Germinal center (tissue), 1 donor: ENCODE measurements at regions not wholly inside any gene's neighbourhood (a gene's known extent, or its start where the extent isn't known, plus 50 kb on each side); places are given as distances from the start of the nearest gene placed in this dataset.
"Not testable (repeated sequence)": the region's sequence is repeated elsewhere in the genome, so short reads cannot be mapped to it uniquely, and the experiment has no call there.

Experiments
- DNase-seq: peaks from one replicate; pipeline ENCODE4 v3.0.0; 2012; ENCODE audit warnings: mixed read lengths, low spot score

DNA sequence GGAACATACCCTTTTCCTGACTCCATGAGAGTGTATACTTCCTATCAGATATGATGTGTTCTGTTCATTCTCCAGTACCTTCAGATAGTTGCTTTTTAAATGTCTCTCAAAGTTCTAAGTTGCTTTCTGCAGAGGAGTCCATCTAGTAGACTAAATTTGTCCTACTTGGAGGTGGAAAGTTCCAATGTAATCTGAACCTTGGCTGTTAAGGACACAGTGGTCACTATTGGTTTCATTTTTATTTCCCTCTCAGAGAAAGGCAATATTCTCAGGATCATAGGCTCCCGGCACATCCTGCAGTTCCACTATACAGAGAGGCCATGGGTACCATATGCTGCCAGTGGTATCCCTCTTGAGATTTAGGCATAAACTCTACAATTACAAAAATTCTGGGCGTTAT, 634.6 kb downstream of the LRRC70 start:
- no peak for DNase-seq

DNA sequence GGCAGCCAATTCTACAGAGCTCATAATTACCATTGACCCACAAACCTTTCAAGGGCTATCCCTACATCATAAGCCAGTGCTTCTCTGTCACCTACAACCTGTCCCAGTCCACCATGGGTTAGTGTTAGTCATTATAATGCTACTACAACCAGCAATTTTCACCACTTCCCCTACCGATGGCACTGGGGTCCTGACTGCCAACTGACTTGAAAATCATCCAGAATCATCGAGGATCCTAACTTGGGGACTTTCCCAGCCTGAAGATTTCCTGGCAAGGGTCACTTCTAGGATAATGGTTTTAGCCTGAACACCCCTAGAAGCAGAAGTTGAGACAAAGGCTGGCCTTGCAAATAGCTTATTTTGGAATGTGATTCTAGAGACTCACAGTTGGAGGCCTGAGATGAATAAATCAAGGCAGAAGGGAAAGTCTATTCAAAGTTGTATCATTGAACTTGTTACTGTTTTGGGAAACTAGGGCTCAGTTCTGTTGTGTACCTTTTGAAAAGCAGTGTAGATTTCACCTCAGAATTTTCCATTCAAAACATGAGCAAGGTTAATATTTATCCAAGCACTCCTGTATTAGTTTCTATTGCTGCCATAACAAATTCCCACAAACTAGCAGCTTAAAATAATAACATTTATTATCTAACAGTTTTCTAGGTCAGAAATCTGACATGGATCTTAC, 633.0 kb downstream of the LRRC70 start:
- no peak for DNase-seq

- DNase-seq = no peak
Observed at GRCh38 chr5:63205976-63206375, 627.4 kb downstream of the LRRC70 start.

DNA sequence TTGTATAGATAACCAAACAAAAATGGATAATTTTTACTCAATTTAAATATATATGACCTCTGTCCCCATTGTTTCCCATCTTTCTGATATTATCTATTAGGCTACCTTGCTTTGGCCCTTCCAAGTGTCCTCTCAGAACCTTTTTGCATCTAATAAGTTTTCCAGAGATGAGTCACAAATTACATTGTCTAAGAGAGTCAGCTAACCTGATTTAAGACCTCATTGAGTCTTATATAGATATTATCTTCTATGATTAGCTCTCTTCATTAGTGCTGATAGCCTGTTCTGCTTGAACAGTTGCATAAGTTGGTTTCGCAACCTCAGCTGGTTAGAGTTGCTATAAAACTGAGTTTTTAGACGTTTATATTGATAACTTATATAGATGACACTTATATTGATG, 623.1 kb downstream of the LRRC70 start:
- DNase-seq = no peak

DNA sequence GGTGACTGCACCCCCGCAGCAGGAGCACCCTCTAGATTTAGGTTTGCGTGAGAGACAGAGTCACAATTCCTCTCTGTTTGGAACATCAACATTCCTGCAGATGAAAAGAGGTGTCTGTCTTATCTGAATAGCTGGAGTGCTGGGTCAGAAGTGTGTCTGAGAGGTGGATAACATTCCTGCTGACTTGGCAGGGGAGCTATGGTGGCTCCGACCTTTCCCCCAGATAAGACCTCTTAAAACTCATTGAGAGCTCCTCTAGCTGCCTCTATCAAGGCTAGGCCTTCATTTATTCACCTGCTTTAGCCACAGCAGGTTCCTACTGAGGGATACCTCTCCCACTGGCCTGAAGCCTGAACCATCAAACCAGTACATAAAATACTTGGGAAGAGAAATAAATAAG, 615.5 kb downstream of the LRRC70 start:
- DNase-seq = no peak

DNA sequence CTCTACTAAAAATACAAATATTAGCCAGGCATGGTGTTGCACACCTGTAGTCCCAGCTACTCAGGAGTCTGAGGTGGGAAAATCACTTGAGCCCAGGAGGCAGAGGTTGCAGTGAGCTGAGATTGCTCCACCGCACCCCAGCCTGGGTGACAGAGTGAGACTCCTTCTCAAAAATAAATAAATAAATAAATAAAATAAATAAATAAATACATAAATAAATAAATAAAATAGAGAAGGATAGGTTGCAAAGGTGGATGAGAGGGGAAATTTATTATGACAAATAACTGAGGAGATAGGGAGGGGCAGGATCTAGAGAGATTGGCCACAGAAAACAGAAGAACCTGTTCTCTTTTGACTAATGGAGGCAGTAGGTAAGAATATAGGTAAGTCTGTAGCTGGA, 601.6 kb downstream of the LRRC70 start:
- DNase-seq = not testable (repeated sequence)

DNA sequence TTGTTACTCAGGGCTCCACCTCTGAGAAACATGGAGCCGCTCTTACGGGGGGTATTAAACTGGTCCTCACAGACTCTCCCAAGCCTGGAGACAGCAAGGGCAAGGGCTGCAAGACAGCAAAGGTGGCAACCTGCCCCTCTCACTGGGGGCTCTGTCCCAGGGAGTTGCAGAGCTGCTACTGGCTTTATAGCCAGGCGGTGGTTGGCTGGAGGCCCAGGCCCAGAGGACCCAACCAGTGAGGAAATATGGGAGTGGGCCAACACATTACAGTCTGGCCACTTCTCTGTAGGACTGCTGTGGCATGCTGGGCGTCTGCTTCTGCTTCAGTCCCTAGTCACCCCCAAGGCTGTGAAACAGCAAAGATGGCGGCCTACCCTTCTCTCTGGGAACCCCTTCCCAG, 597.2 kb downstream of the LRRC70 start:
- DNase-seq = no peak

DNA sequence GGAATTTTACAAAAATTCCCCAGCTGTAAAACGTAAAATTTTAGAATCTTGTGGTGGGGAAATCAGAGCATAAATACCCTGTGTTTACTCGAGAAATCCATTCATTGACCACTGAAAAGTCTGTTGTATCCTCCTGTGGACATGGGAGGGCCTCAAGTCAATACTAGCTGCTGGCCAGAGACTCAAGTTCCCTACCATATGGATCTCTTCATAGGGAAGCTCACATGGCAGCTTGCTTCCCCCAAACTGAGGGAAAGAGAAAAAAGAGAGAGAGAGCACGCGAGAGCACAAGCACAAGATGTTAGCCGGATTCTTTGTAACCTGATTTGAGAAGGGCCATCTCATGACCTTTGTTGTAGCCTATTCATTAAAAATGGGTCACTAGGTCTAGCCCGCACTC, 591.9 kb downstream of the LRRC70 start:
- no peak for DNase-seq

DNA sequence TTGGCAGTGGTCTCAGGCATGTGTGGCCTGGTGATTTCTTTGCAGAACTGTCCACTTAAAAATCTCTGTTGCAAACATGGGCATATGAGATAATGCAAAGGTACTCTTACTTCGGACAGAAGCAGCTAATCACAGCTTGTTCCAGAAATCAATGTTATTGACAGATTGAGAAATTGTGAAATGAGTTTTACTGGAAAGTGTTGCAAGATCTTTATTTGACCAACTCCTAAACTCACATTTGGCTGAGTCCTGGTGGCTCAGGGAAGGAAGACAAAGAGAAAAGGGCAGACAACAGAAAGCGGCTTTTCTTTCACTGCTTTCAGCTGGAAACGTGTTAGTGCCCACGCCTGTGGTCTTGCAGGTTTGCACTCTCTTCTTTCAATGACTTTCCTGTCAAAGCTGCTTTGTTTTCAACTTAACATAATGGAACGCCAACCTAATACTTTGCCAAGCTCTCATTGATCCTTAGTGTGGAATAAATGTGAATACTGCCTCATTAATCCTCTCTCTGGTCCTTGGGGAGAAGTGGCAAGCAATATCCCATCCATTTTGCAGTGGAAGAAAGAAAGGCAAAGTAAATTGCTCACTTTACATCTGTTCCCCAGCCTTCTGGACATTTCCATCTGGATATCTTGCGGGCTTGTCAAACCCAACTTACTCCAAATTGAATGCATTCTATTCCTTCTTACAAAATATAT, 586.4 kb downstream of the LRRC70 start:
- no peak for DNase-seq

GRCh38 chr5:63164339-63164738, 585.7 kb downstream of the LRRC70 start:
- DNase-seq = no peak

- no peak for DNase-seq
Observed at GRCh38 chr5:63155310-63155631, 576.7 kb downstream of the LRRC70 start.

- DNase-seq = no peak
Observed at GRCh38 chr5:63154476-63155309, 576.1 kb downstream of the LRRC70 start.

- no peak for DNase-seq
Observed at GRCh38 chr5:63152871-63153270, 574.3 kb downstream of the LRRC70 start.

DNA sequence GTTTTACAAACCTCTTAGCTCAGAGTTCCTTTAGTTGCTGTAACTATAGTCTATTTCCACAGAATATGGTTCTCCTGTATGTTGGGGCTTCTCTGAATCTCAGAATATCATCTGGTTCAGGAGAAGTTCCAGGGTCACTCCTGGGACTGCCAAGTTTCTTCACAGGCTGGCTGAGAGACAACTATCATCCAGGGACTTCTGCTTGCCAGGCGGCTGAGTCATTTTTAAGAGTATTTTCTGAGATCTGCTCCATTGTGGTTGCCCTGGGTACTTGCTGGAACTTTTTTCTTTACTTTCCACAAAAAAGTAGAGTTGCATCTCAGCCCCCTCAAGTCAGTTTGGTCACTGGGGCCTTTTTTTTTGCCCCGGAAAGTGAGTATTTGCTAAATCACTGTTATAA, 566.5 kb downstream of the LRRC70 start:
- DNase-seq = no peak

GRCh38 chr5:63141591-63141990, 563.0 kb downstream of the LRRC70 start:
- no peak for DNase-seq

GRCh38 chr5:63135291-63135690, 556.7 kb downstream of the LRRC70 start:
- DNase-seq = no peak

DNA sequence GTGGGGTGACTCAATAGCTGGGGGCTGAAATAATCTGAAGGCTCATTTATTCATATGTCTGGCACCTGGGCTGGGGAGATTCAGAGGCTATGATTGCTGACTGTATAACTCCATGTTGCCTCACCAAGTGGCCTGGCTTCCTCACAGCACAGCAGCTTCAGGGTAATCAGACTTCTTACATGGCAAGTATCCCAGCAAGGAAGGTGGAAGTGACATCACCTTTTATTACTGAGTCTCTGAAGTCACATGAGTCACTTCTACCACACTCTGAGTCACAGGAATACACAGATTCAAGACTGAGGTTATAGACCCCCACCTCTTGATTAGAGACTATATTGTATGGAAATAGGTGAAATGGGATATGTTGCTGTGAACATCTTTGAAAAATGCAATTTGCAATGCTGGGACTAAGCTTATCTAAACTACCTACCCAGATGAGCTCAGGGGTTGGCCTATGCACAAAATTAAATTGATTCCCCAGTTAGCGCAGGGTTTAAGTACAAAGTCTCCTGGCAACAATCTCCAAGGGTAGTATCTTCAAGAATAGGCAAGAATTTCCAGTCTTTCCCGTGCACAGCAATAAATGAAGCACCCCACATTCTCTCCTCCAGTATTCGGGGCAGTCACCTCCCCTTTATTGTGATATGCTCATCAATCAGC, 553.1 kb downstream of the LRRC70 start:
- no peak for DNase-seq

GRCh38 chr5:63128761-63129160, 550.1 kb downstream of the LRRC70 start:
- DNase-seq = no peak

GRCh38 chr5:63128018-63128417, 549.4 kb downstream of the LRRC70 start:
- DNase-seq = no peak

DNA sequence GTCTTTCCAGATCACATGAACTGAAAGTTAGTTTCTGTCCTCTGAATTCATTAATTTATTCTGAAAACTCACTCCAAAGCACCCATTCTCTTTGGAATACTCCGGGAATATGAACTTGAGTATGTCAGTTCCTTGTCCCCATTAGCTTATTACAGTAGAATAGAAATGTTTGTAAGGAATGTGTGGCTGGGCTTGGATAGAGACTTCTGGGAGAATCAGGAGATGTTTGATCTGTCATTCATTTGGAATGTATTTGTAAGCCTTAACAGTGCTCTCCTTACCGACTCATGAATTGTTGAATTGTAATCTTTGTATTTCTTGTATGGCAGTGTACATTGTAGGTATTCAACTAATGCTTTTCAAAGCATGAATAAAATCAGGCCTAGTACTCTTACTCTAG, 548.4 kb downstream of the LRRC70 start:
- DNase-seq = no peak

GRCh38 chr5:63125862-63126261, 547.2 kb downstream of the LRRC70 start:
- DNase-seq = no peak

GRCh38 chr5:63125392-63125791, 546.8 kb downstream of the LRRC70 start:
- DNase-seq = no peak

DNA sequence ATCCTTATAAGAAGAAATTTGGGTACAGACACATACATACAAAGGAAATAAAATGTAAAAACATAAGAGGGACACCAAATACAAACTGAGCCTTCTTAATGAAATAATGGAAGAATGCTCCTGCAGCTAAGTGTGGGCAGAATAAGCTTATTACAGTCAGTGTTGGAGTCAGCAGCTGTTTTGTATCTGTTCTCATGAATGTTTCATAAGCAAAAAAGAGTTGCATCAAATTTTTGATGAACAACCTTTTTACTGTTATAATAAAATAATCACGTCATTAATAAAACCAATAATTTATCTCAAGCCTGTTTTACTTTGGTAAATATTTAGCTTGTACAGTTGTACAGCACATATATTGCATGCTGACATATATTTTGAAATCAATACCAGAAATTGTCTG, 545.6 kb downstream of the LRRC70 start:
- DNase-seq = no peak
